ENCODE measurements at regions not wholly inside any gene's neighbourhood (a gene's known extent, or its start where the extent isn't known, plus 50 kb on each side); places are given as distances from the start of the nearest gene placed in this dataset.

DNA sequence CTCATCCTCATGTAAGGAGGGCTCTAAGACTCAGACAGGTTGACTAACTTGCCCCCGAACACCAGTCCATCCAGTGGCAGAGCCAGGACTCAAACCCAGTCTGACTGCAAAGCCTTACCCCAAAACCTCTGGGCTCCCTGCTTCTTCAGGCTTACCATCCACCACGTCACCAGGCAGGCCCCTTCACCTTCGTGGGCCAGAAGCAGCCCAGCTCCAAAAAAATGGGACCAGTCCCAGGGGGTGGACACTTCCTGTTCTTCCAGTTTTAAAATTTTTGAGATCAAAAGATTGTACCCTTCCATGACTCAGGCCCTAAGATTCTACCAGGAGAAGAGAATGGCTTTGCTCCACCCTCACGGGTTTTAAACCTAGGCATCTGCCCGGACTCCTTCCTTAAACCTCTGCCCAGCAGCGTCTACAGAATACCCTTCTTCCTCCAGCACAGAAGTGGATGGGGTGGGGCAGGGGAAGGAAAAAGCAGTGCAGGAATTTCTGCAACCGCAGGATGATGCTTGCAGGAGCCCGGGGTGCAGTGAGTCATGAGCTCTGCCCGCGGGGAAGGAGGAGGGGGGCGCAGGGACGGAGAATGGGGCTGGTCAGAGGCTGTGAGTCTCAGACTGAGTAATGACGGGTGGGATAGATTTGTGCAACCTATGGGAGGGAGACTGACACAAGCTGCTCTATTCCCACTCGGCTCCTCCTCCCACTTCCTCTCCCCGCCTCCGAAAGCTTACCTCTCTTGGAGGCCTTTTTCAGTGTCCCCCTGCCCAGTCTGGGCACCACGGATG is 50.4 kb upstream of the STXBP1 start:
- no peaks in the 10 kb centered on the region for H3K9me3 ChIP-seq (replicated peaks; ENCODE audit: control insufficient read depth, insufficient read depth, low read length)
- no peaks in the 10 kb centered on the region for H4K20me1 ChIP-seq (replicated peaks; ENCODE audit: control insufficient read depth, extremely low read depth, insufficient read depth, low read length)
- intact Hi-C loops (cut with micrococcal nuclease), result loop anchor here (1.0 to 2.0 kb wide), 2 partner anchors 17 to 40 kb away; no protein-coding TSS in a partner anchor
- no TSS peak for BruUV-seq (replicated peaks)
- peak overlapping the region; percentile 35 for H3K4me2 ChIP-seq (ENCODE audit: insufficient read depth, low read length)
- H3K9me1 ChIP-seq (replicated peaks; ENCODE audit: control insufficient read depth, extremely low read depth, insufficient read depth, low read length), result no peaks in the 10 kb centered on the region
- CTCF ChIA-PET, result interaction anchor here (0.8 to 2.1 kb wide), 14 partner anchors 10 to 173 kb away, joined by 3 to 10 read pairs (median 6); partner anchors contain the start of gene TOR2A
- H3K4me3 ChIP-seq (replicated peaks in 1 of 3; ENCODE audit: insufficient read depth in 1 of 3, low read depth in 1 of 3, low read length in 3 of 3), result no peak overlapping the region
- H3K9ac ChIP-seq (replicated peaks; ENCODE audit: extremely low read depth, insufficient read depth, low read length), result peak overlapping the region; percentile 26
- FAIRE-seq, result peak; percentile 96
- peaks cover 8 to 9% of the 10 kb centered on the region in 2 experiments for H3K36me3 ChIP-seq (ENCODE audit: control insufficient read depth in 2 of 2, extremely low read depth in 1 of 2, insufficient read depth in 2 of 2, low read length in 2 of 2)
- H3K27me3 ChIP-seq (ENCODE audit: control insufficient read depth in 2 of 2, insufficient read depth in 2 of 2, low read length in 2 of 2), result no peaks in the 10 kb centered on the region
- no peak overlapping the region for H2AFZ ChIP-seq (ENCODE audit: low read depth, low read length)
- TF ChIP-seq FOS (IDR thresholded peaks at IDR 0.05; ENCODE audit: borderline replicate concordance, insufficient read depth, low read length) (peak; percentile 98), GATA2 (IDR thresholded peaks at IDR 0.05; ENCODE audit: insufficient read depth, insufficient read length, low read depth, low read length) (peak; percentile 35), POLR2AphosphoS5 (IDR thresholded peaks at IDR 0.05; ENCODE audit: insufficient read depth, low read depth, low read length) (peak; percentile 80), MYC (IDR thresholded peaks at IDR 0.05; ENCODE audit: low read depth, low read length) (no peak), MAX (IDR thresholded peaks at IDR 0.05; ENCODE audit: insufficient read depth, insufficient read length) (no peak), EZH2 (IDR thresholded peaks at IDR 0.05; ENCODE audit: borderline replicate concordance, low read depth, low read length, severe bottlenecking) (no peak), POLR2A (IDR thresholded peaks at IDR 0.05; ENCODE audit: low read depth, low read length) (no peak), JUN (IDR thresholded peaks at IDR 0.05; ENCODE audit: borderline replicate concordance, insufficient read depth, insufficient read length, low read depth) (peak; percentile 64)
- TF ChIP-seq, protein P1, sequence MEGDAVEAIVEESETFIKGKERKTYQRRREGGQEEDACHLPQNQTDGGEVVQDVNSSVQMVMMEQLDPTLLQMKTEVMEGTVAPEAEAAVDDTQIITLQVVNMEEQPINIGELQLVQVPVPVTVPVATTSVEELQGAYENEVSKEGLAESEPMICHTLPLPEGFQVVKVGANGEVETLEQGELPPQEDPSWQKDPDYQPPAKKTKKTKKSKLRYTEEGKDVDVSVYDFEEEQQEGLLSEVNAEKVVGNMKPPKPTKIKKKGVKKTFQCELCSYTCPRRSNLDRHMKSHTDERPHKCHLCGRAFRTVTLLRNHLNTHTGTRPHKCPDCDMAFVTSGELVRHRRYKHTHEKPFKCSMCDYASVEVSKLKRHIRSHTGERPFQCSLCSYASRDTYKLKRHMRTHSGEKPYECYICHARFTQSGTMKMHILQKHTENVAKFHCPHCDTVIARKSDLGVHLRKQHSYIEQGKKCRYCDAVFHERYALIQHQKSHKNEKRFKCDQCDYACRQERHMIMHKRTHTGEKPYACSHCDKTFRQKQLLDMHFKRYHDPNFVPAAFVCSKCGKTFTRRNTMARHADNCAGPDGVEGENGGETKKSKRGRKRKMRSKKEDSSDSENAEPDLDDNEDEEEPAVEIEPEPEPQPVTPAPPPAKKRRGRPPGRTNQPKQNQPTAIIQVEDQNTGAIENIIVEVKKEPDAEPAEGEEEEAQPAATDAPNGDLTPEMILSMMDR (IDR thresholded peaks at IDR 0.05; ENCODE audit: extremely low read depth in 1 of 2, insufficient read depth in 1 of 2, low read depth in 1 of 2, low read length in 2 of 2), result no peak
- POLR2A ChIA-PET, result interaction anchor here (0.6 to 1.3 kb wide), 3 partner anchors 19 to 43 kb away, joined by 3 to 4 read pairs (median 3); no protein-coding TSS in a partner anchor
- dilution Hi-C loops (cut with MboI; ENCODE audit: extremely low pct_ligation_motif_present, low sequenced_read_pairs), result no loop called here
- peaks cover 73% of the 10 kb centered on the region for H3K4me1 ChIP-seq (ENCODE audit: control insufficient read depth, extremely low read depth, insufficient read depth, low read length)
- DNase-seq (ENCODE audit: low read depth, low spot score), result peak; percentile 91
- H3K79me2 ChIP-seq (ENCODE audit: control insufficient read depth, insufficient read depth, low read length), result peaks cover 85% of the 10 kb centered on the region
- H3K27ac ChIP-seq (ENCODE audit: insufficient read depth, low read depth, low read length), result peak overlapping the region; percentile 85

Measured in endothelial cell of umbilical vein (primary cell).